NCI-H82 treated with DMSO at 0.1 percent for 48 hours (cell line): ENCODE measurements at regions not wholly inside any gene's neighbourhood (a gene's known extent, or its start where the extent isn't known, plus 50 kb on each side); places are given as distances from the start of the nearest gene placed in this dataset.
"Not testable (repeated sequence)": the region's sequence is repeated elsewhere in the genome, so short reads cannot be mapped to it uniquely, and the experiment has no call there.

Source experiments
- DNase-seq: peaks from one replicate; lab custom pipeline; 2025; ENCODE audit not compliant: unreplicated experiment; lab: John Stamatoyannopoulos, UW

- no peak for DNase-seq
Measured at GRCh38 chr2:234375176-234375880, 121.6 kb downstream of the ARL4C start.

GRCh38 chr2:234374736-234375135, 122.1 kb downstream of the ARL4C start:
- DNase-seq = no peak

GRCh38 chr2:234374150-234374508, 122.8 kb downstream of the ARL4C start:
- DNase-seq = no peak

GRCh38 chr2:234373481-234374149, 123.3 kb downstream of the ARL4C start:
- no peak for DNase-seq

DNA sequence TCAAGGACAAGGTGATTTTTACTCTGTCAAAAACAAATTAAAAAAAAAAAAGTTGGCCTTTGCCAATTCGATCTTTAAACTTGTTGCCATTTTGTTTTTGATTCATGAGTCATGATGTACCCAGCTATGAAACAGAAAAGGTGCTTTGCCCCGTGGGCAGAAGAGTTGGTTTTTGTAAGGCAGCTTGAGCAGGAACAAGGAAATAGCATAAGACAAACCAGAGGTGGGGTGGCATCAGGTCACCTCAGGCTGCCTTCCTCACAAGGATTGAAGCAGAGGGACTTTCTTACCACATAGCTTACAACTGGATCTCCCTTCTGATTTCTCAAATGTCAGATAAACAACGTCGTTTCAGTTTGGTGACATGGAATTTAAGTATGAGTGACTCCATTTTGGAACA, 123.8 kb downstream of the ARL4C start:
- no peak for DNase-seq

- DNase-seq = no peak
Measured at GRCh38 chr2:234372506-234372905, 124.4 kb downstream of the ARL4C start.

DNA sequence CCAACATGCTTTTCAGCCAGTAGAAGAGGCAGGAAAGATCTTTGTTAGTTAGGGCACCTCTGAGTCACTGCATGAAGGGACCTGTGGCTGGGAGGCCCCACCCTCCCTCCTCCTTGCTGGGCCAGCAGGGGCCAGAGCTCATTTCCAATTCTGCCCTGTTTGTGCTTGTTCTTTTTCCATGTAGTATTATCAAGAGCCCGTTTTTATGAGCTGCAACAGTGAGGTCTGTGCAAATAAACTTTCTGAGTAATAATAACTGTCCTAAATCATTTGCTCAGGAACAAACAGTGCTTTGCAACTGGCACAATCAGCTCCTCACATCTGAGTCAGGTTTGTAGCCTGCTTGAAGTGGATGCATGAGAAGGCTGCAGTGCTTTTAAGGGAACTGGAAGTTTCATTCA, 128.0 kb downstream of the ARL4C start:
- no peak for DNase-seq

GRCh38 chr2:234366891-234367290, 130.0 kb downstream of the ARL4C start:
- DNase-seq = no peak

DNA sequence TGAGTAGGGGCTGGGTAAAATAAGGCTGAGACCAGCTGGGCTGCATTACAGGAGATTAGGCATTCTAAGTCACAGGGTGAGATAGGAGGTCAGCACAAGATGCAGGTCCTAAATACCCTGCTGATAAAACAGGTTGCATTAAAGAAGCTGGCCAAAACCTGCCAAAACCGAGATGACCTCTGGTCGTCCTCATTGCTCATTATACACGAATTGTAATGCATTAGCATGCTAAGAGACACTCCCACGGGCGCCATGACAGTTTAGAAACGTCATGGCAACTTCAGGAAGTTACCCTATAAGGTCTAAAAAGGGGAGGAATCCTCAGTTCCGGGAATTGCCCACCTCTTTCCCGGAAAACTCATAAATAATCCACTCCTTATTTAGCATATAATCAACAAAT, 132.2 kb downstream of the ARL4C start:
- no peak for DNase-seq

GRCh38 chr2:234363647-234364294, 133.1 kb downstream of the ARL4C start:
- DNase-seq = no peak

GRCh38 chr2:234363011-234363487, 133.8 kb downstream of the ARL4C start:
- DNase-seq = no peak

DNA sequence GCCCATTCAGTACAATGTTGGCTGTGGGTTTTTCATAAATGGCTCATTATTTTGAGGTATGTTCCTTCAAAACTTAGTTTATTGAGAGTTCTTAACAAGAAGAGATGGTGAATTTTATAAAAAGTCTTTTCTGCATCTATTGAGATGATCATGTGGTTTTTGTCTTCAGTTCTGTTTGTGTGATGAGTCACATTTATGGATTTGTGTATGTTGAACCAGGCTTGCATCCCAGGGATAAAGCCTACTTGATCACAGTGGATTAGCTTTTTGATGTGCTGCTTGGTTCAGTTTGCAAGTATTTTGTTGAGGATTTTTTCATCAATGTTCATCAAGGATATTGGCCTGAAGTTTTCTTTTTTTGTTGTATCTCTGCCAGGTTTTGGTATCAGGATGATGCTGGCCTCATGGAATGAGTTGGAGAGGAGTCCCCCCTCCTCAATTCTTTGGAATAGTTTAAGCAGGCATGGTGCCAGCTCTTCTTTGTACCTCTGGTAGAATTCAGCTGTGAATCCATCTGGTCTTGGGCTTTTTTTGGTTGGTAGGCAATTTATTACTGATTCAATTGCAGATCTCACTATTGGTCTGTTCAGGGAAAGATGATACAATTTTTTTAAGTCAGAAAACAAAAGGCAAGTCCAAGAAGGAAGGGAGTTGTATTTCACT, 136.4 kb downstream of the ARL4C start:
- not testable (repeated sequence) for DNase-seq

DNA sequence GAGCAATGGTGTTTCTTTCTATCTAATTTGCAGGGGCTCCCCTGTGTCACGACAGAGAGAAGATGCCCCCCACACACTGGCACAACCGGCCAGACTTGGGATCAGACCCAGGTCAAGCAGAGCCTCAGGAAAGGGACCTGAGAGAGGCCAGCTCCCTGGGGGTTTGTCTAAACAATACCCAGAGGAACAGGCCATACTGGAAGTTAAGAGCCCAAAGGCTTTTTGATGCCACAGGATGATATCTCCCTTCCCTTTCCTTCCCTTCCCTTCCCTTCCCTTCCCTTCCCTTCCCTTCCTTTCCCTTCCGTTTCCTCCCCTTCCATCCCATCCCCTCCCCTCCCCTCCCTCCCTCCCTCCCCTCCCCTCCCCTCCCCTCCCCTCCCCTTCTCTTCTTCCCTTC, 139.2 kb downstream of the ARL4C start:
- DNase-seq = no peak

DNA sequence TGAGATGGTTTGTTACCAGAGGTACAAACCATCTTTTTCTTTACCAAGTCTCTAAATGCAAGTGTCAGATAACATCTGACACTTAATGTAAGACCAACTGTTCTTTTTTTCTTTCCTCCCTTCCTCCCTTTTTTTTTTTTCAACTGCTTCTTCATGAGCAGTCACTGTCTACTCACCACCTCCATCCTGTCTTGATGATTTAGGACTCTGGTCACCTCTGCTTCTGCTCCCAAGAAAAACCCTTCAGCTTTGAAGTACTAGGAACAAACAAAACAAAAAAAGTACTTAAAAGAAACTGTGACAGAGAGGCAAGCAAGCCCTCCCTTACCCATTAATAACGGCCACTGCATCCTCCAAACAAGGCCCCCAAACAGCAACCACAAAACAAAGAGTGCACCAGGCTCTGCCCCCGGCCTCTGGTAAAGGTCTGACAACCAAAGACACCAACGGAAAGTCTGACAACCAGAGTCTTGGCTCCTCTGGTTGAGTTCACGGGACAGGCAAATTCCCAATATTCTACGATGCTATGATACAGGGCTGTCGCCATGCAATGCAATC, 141.0 kb downstream of the ARL4C start:
- no peak for DNase-seq

DNA sequence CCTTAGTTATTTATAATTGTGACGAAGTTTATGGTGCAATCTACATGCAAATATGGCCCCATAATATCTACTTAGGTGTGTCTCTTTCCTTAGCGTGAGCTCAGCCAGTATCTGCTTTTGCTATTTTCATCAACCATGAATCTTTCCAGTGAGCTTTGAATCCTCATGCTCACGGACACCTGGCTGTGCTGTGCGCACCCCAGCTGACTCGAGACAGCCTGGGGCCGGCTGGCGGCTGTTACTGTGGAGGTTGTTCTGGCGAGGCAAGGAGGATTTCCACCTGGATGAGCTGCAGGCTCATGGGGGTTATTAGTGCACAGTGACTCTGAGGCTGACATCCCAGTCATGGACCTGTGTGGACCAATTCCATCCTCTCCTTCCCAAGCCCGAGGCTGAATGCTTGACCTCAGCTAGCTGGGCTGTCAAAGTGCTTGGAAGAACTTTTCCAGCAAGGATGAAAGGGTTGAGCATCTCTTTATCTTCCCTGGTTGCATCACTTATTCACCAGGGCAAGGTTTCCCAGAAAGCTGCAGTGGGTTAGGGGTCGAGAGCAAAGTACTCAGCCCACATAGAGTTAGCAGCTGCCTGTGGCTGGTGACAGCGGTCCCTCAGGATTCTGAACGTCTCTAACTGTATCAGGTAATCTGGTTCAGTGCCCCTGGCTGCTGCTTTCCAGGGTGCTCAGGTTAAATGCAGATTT, 141.7 kb downstream of the ARL4C start:
- DNase-seq = no peak

DNA sequence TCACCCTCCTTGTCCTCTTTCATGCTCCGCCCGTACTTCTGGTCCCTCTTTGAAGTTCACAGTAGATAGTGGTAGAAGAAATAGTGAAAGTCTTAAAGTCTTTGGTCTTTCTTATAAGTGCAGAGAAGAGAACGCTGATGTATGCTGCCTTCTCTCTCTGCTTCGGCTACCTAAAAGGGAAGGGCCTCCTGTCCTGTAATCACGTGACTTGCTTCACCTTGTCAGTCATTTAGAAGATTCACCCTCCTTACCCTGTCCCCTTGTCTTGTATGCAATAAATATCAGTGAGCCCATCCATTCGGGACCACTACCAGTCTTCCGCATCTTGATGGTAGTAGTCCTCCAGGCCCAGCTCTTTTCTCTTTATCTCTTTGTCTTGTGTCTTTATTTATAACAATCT, 144.6 kb downstream of the ARL4C start:
- DNase-seq = no peak

- DNase-seq = not testable (repeated sequence)
Measured at GRCh38 chr2:234351866-234352265, 145.0 kb downstream of the ARL4C start.

- DNase-seq = no peak
Measured at GRCh38 chr2:234348081-234348480, 148.8 kb downstream of the ARL4C start.

- no peak for DNase-seq
Measured at GRCh38 chr2:234345921-234346320, 151.0 kb downstream of the ARL4C start.

GRCh38 chr2:234344012-234344411, 152.9 kb downstream of the ARL4C start:
- DNase-seq = no peak

GRCh38 chr2:234343372-234343771, 153.5 kb downstream of the ARL4C start:
- no peak for DNase-seq
